SK-N-SH (cell line): ENCODE measurements at regions not wholly inside any gene's neighbourhood (a gene's known extent, or its start where the extent isn't known, plus 50 kb on each side); places are given as distances from the start of the nearest gene placed in this dataset.

ENCODE experiments used
- CTCF ChIA-PET: fragments of 300-600, 350-600 bp; formaldehyde crosslinking; extraction: SDS; loops from one replicate; lab custom pipeline; 2021; lab: Yijun Ruan, JAX
- POLR2A ChIA-PET: fragments of 350-600 bp; sonication (Branson Sonifier 250); formaldehyde crosslinking; extraction: SDS; loops from one replicate; lab custom pipeline; 2020; ENCODE audit warnings: antibody characterized with exemption, inconsistent platforms; lab: Yijun Ruan, JAX
- DNase-seq: peaks from one replicate; pipeline ENCODE4 v3.0.0; 2012
- H2AFZ ChIP-seq: fragments of 200-600 bp; sonication (generic); 2 replicates; pipeline ENCODE4 v1.8.1; 2016; ENCODE audit warnings: antibody characterized with exemption, mild to moderate bottlenecking, low read depth
- H3F3A ChIP-seq: fragments of 200-600 bp; sonication (generic); replicated peaks from 2 replicates; pipeline ENCODE3; 2016; ENCODE audit warnings: antibody characterized with exemption, mild to moderate bottlenecking; ENCODE audit not compliant: insufficient read depth
- H3K27ac ChIP-seq, 2 experiments: fragments of 200-500 bp in 1 of 2; fragments of 200-600 bp in 1 of 2; sonication (Bioruptor generic) in 1 of 2; sonication (generic), shearing (Covaris generic) in 1 of 2; 2 replicates each; pipeline versions ENCODE4 v1.5.1 to v1.6.1; 2014 to 2016; ENCODE audit warnings: low read depth in 2 of 2, inconsistent platforms in 1 of 2, low read length in 1 of 2, mild to moderate bottlenecking in 1 of 2, mixed read lengths in 1 of 2
- H3K27me3 ChIP-seq: fragments of 200-600 bp; sonication (generic), shearing (Covaris generic); 2 replicates; pipeline ENCODE4 v1.6.1; 2016; ENCODE audit warnings: mixed run types; ENCODE audit not compliant: insufficient read depth
- H3K36me3 ChIP-seq, 2 experiments: fragments of 200-500 bp in 1 of 2; fragments of 200-600 bp in 1 of 2; sonication (Bioruptor generic) in 1 of 2; sonication (generic) in 1 of 2; replicated peaks in 1 of 2; 2 replicates each; pipeline versions ENCODE3 to v1.5.1; 2014 to 2016; ENCODE audit warnings: low read length in 1 of 2, mild to moderate bottlenecking in 1 of 2; ENCODE audit not compliant: insufficient read depth in 2 of 2, control insufficient read depth in 1 of 2
- H3K4me1 ChIP-seq, 2 experiments: fragments of 200-500 bp in 1 of 2; fragments of 200-600 bp in 1 of 2; sonication (Bioruptor generic) in 1 of 2; sonication (generic), shearing (Covaris generic) in 1 of 2; 2 replicates each; pipeline versions ENCODE4 v1.5.1 to v1.6.1; 2014 to 2016; ENCODE audit warnings: low read depth in 1 of 2, low read length in 1 of 2, mixed run types in 1 of 2; ENCODE audit not compliant: insufficient read depth in 2 of 2, control insufficient read depth in 1 of 2
- H3K4me2 ChIP-seq: fragments of 200-600 bp; sonication (generic), shearing (Covaris generic); 2 replicates; pipeline ENCODE4 v1.6.1; 2017; ENCODE audit warnings: mixed run types
- H3K4me3 ChIP-seq, 2 experiments: fragments of 200-500 bp in 1 of 2; fragments of 200-600 bp in 1 of 2; sonication (Bioruptor generic) in 1 of 2; sonication (generic), shearing (Covaris generic) in 1 of 2; 2 replicates each; pipeline versions ENCODE4 v1.5.1 to v1.8.1; 2014 to 2016; ENCODE audit warnings: low read depth in 2 of 2, inconsistent platforms in 1 of 2, low read length in 1 of 2, mild to moderate bottlenecking in 1 of 2, mixed read lengths in 1 of 2, moderate library complexity in 1 of 2
- H3K79me2 ChIP-seq: fragments of 200-600 bp; sonication (generic); 2 replicates; pipeline ENCODE4 v1.8.1; 2017; ENCODE audit warnings: mild to moderate bottlenecking; ENCODE audit not compliant: insufficient read depth
- H3K9ac ChIP-seq: fragments of 200-600 bp; sonication (generic); 2 replicates; pipeline ENCODE4 v1.6.1; 2017; ENCODE audit warnings: mixed run types
- H3K9me2 ChIP-seq: fragments of 200-600 bp; sonication (generic); 2 replicates; pipeline ENCODE4 v1.6.1; 2017; ENCODE audit warnings: mixed run types
- H3K9me3 ChIP-seq: fragments of 200-600 bp; sonication (generic); 2 replicates; pipeline ENCODE4 v1.6.1; 2017; ENCODE audit warnings: mixed run types, mild to moderate bottlenecking, moderate library complexity
- H4K20me1 ChIP-seq: fragments of 200-600 bp; sonication (generic); 2 replicates; pipeline ENCODE4 v1.6.1; 2017; ENCODE audit warnings: mild to moderate bottlenecking, mixed run types; ENCODE audit not compliant: insufficient read depth
- CTCF ChIP-seq: fragments of 200-600 bp; sonication (generic); IDR thresholded peaks from 2 replicates; pipeline ENCODE4 v1.6.1; 2017; ENCODE audit warnings: antibody characterized with exemption, mild to moderate bottlenecking, moderate library complexity
- ELF1 ChIP-seq: IDR thresholded peaks from 2 replicates; pipeline ENCODE4 v1.4.0; 2012
- EZH2phosphoT487 ChIP-seq: fragments of 200-600 bp; sonication (generic); IDR thresholded peaks from 2 replicates; pipeline ENCODE4 v1.6.1; 2017; ENCODE audit warnings: low read depth, mixed run types, mild to moderate bottlenecking, antibody characterized with exemption, moderate library complexity, borderline replicate concordance
- FOSL2 ChIP-seq: IDR thresholded peaks from 2 replicates; pipeline ENCODE4 v1.4.0; 2012; ENCODE audit warnings: low read depth, mild to moderate bottlenecking, moderate library complexity, borderline replicate concordance
- GABPA ChIP-seq: IDR thresholded peaks from 2 replicates; pipeline ENCODE4 v1.4.0; 2012; ENCODE audit warnings: low read depth, mild to moderate bottlenecking
- MEF2A ChIP-seq: IDR thresholded peaks from 2 replicates; pipeline ENCODE4 v1.4.0; 2012; ENCODE audit warnings: low read depth, borderline replicate concordance
- MXI1 ChIP-seq: IDR thresholded peaks from 2 replicates; pipeline ENCODE4 v1.6.1; 2012; ENCODE audit warnings: mild to moderate bottlenecking, low read depth, low read length, improper control_type of control experiment
- NFIC ChIP-seq: IDR thresholded peaks from 2 replicates; pipeline ENCODE4 v1.4.0; 2012; ENCODE audit warnings: borderline replicate concordance
- NRF1 ChIP-seq: IDR thresholded peaks from 2 replicates; pipeline ENCODE4 v1.6.1; 2012; ENCODE audit warnings: low read depth, mild to moderate bottlenecking, low read length
- PBX3 ChIP-seq: IDR thresholded peaks from 2 replicates; pipeline ENCODE4; 2012
- POLR2AphosphoS5 ChIP-seq: IDR thresholded peaks from 2 replicates; pipeline ENCODE4 v1.6.1; 2012; ENCODE audit warnings: low read depth, low read length
- RAD21 ChIP-seq: IDR thresholded peaks from 2 replicates; pipeline ENCODE4 v1.6.1; 2012; ENCODE audit warnings: mild to moderate bottlenecking, low read length
- RXRA ChIP-seq: IDR thresholded peaks from 2 replicates; pipeline ENCODE4 v1.4.0; 2012; ENCODE audit warnings: low read depth, mild to moderate bottlenecking, borderline replicate concordance
- SIN3A ChIP-seq: IDR thresholded peaks from 2 replicates; pipeline ENCODE4 v1.6.1; 2012; ENCODE audit warnings: low read depth, mild to moderate bottlenecking, low read length, moderate library complexity, borderline replicate concordance
- SMC3 ChIP-seq: IDR thresholded peaks from 2 replicates; pipeline ENCODE4 v1.6.1; 2012; ENCODE audit warnings: low read depth, low read length, improper control_type of control experiment
- TAF1 ChIP-seq: IDR thresholded peaks from 2 replicates; pipeline ENCODE4 v1.6.1; 2012; ENCODE audit warnings: low read depth, mild to moderate bottlenecking, low read length, moderate library complexity, borderline replicate concordance
- TCF12 ChIP-seq: IDR thresholded peaks from 2 replicates; pipeline ENCODE4 v1.4.0; 2012
- TEAD4 ChIP-seq: IDR thresholded peaks from 2 replicates; pipeline ENCODE4 v1.4.0; 2012; ENCODE audit warnings: mild to moderate bottlenecking, borderline replicate concordance; ENCODE audit not compliant: insufficient read depth
- USF1 ChIP-seq: IDR thresholded peaks from 2 replicates; pipeline ENCODE4 v1.4.0; 2012; ENCODE audit warnings: low read depth, borderline replicate concordance
- YY1 ChIP-seq: IDR thresholded peaks from 2 replicates; pipeline ENCODE4 v1.4.0; 2012; ENCODE audit warnings: low read depth, mild to moderate bottlenecking
- WGBS: methylation state at CpG from one replicate; pipeline ENCODE4 v1.1.6; 2017; ENCODE audit warnings: low lambda C conversion rate; 5-methylcytosine and 5-hydroxymethylcytosine counted together

GRCh38 chrX:99820197-99820596, 589.9 kb downstream of the PCDH19 start:
- Histone ChIP-seq H3F3A (no peaks in the 10 kb centered on the region), H3K4me3 (no peak overlapping the region)
- TF ChIP-seq FOSL2 (no peak), MXI1 (no peak), USF1 (no peak), NFIC (no peak), MEF2A (no peak), RAD21 (no peak), YY1 (no peak), ELF1 (no peak), TCF12 (no peak)
- TF ChIP-seq, all 33 proteins: peak for 0
- Histone ChIP-seq H3K4me2 (no peak overlapping the region), H3K79me2 (no peaks in the 10 kb centered on the region), H3K9me2 (no peaks in the 10 kb centered on the region), H3K4me1 (no peaks in the 10 kb centered on the region), H3K9me3 (no peaks in the 10 kb centered on the region), H2AFZ (no peak overlapping the region), H3K36me3 (no peaks in the 10 kb centered on the region), H3K27ac (no peak overlapping the region), H4K20me1 (no peaks in the 10 kb centered on the region), H3K9ac (no peak overlapping the region), H3K27me3 (no peaks in the 10 kb centered on the region)
- DNase-seq, result no peak
- 20% methylated on average over 1 of the region's 2 CpGs for WGBS
- CTCF ChIA-PET, result no interaction called here
- POLR2A ChIA-PET, result no interaction called here

- no peaks in the 10 kb centered on the region for H3F3A ChIP-seq
- no peak for DNase-seq
- H3K4me2 ChIP-seq, result no peak overlapping the region
- no peak overlapping the region for H3K9ac ChIP-seq
- 26% methylated on average over 1 of the region's 1 CpG for WGBS
- no peaks in the 10 kb centered on the region for H3K27me3 ChIP-seq
- H3K4me3 ChIP-seq, result no peak overlapping the region
- H3K36me3 ChIP-seq, result no peaks in the 10 kb centered on the region
- ChIA-PET POLR2A (no interaction called here), CTCF (no interaction called here)
- H2AFZ ChIP-seq, result no peak overlapping the region
- H3K27ac ChIP-seq, result no peak overlapping the region
- no peaks in the 10 kb centered on the region for H3K79me2 ChIP-seq
- no peaks in the 10 kb centered on the region for H4K20me1 ChIP-seq
- TF ChIP-seq SMC3, result no peak
- TF ChIP-seq TEAD4, result no peak
- TF ChIP-seq SIN3A, result no peak
- TF ChIP-seq USF1, result no peak
- no peaks in the 10 kb centered on the region for H3K9me2 ChIP-seq
- H3K9me3 ChIP-seq, result no peaks in the 10 kb centered on the region
- no peaks in the 10 kb centered on the region for H3K4me1 ChIP-seq
Observed at GRCh38 chrX:99800016-99800415, 610.1 kb downstream of the PCDH19 start.

GRCh38 chrX:99798936-99799335, 611.1 kb downstream of the PCDH19 start:
- no peak overlapping the region for H3K27ac ChIP-seq
- no peaks in the 10 kb centered on the region; the same call in 1 of the 2 replicates for H3K9me3 ChIP-seq
- H3F3A ChIP-seq, result no peaks in the 10 kb centered on the region
- H3K9ac ChIP-seq, result no peak overlapping the region
- H3K4me2 ChIP-seq, result no peak overlapping the region
- H2AFZ ChIP-seq, result no peak overlapping the region
- TF ChIP-seq SIN3A, result no peak
- TF ChIP-seq RXRA, result no peak
- no peak for TF ChIP-seq CTCF
- no peak for TF ChIP-seq RAD21
- no peak for TF ChIP-seq TAF1
- TF ChIP-seq GABPA, result no peak
- no peak for TF ChIP-seq POLR2AphosphoS5
- no peak for TF ChIP-seq PBX3
- TF ChIP-seq FOSL2, result no peak
- no peak for TF ChIP-seq YY1
- no peak for TF ChIP-seq EZH2phosphoT487
- no peak for TF ChIP-seq NRF1
- H3K4me1 ChIP-seq, result no peaks in the 10 kb centered on the region
- DNase-seq, result no peak
- WGBS, result 2% methylated on average over 3 of the region's 3 CpGs
- H3K79me2 ChIP-seq, result no peaks in the 10 kb centered on the region
- H4K20me1 ChIP-seq, result no peaks in the 10 kb centered on the region
- H3K27me3 ChIP-seq, result no peaks in the 10 kb centered on the region
- H3K4me3 ChIP-seq, result no peak overlapping the region
- ChIA-PET POLR2A (no interaction called here), CTCF (no interaction called here)
- H3K9me2 ChIP-seq, result no peaks in the 10 kb centered on the region
- H3K36me3 ChIP-seq, result no peaks in the 10 kb centered on the region
